Astrocyte (in vitro differentiated cells and primary cell): ENCODE measurements at regions not wholly inside any gene's neighbourhood (a gene's known extent, or its start where the extent isn't known, plus 50 kb on each side); places are given as distances from the start of the nearest gene placed in this dataset.
A peak's percentile ranks its signal among the peaks of the same experiment; 100 is the strongest.

Source experiments
- DNase-seq: peaks from one replicate; pipeline ENCODE4 v3.0.0-alpha.2; 2010; ENCODE audit warnings: low read depth
- FAIRE-seq: peaks from 2 replicates; lab custom pipeline; 2011; peaks lifted over from hg19 to GRCh38; lab: Jason Lieb, UNC
- H2AFZ ChIP-seq: 2 replicates; pipeline ENCODE4 v1.6.0; 2012; ENCODE audit warnings: low read depth, low read length, inconsistent platforms
- H3K27ac ChIP-seq: 2 replicates; pipeline ENCODE4 v1.5.1; 2011; ENCODE audit warnings: low read depth, low read length, inconsistent platforms
- H3K27me3 ChIP-seq: 2 replicates; pipeline ENCODE4 v1.6.0; 2011; ENCODE audit warnings: low read length, inconsistent platforms; ENCODE audit not compliant: insufficient read depth
- H3K36me3 ChIP-seq: 2 replicates; pipeline ENCODE4 v1.5.1; 2011; ENCODE audit warnings: low read length, inconsistent platforms; ENCODE audit not compliant: insufficient read depth
- H3K4me1 ChIP-seq: 2 replicates; pipeline ENCODE4 v1.5.1; 2011; ENCODE audit warnings: low read length, inconsistent platforms; ENCODE audit not compliant: insufficient read depth
- H3K4me2 ChIP-seq: 2 replicates; pipeline ENCODE4 v1.6.0; 2012; ENCODE audit warnings: low read length, inconsistent platforms
- H3K4me3 ChIP-seq: 2 replicates; pipeline ENCODE4 v1.5.1; 2011; ENCODE audit warnings: low read depth, mild to moderate bottlenecking, low read length, inconsistent platforms; ENCODE audit not compliant: insufficient read depth
- H3K79me2 ChIP-seq: 2 replicates; pipeline ENCODE4 v1.6.0; 2012; ENCODE audit warnings: mild to moderate bottlenecking, low read length, inconsistent platforms; ENCODE audit not compliant: insufficient read depth
- H3K9ac ChIP-seq: 2 replicates; pipeline ENCODE4 v1.6.0; 2012; ENCODE audit warnings: mild to moderate bottlenecking, low read length, inconsistent platforms
- H3K9me3 ChIP-seq: 2 replicates; pipeline ENCODE4 v1.5.1; 2012; ENCODE audit warnings: low read depth, mild to moderate bottlenecking, low read length, inconsistent platforms; ENCODE audit not compliant: insufficient read depth
- H4K20me1 ChIP-seq: 2 replicates; pipeline ENCODE4 v1.6.0; 2012; ENCODE audit warnings: low read length, inconsistent platforms; ENCODE audit not compliant: insufficient read depth
- H3K27ac Mint-ChIP-seq: one replicate; pipeline ENCODE4 v1.8.0; 2021; ENCODE audit warnings: mild to moderate bottlenecking, mixed read lengths; ENCODE audit not compliant: unreplicated experiment
- H3K27me3 Mint-ChIP-seq: one replicate; pipeline ENCODE4 v1.8.0; 2021; ENCODE audit warnings: low read depth, mixed read lengths; ENCODE audit not compliant: unreplicated experiment
- H3K36me3 Mint-ChIP-seq: one replicate; pipeline ENCODE4 v1.8.0; 2021; ENCODE audit warnings: low read depth, mixed read lengths; ENCODE audit not compliant: unreplicated experiment
- H3K4me1 Mint-ChIP-seq: one replicate; pipeline ENCODE4 v1.8.0; 2021; ENCODE audit warnings: low read depth, mixed read lengths; ENCODE audit not compliant: unreplicated experiment
- H3K4me3 Mint-ChIP-seq: one replicate; pipeline ENCODE4 v1.8.0; 2021; ENCODE audit warnings: mild to moderate bottlenecking, moderate library complexity, mixed read lengths; ENCODE audit not compliant: unreplicated experiment
- H3K9me3 Mint-ChIP-seq: one replicate; pipeline ENCODE4 v1.8.0; 2021; ENCODE audit warnings: mild to moderate bottlenecking, mixed read lengths; ENCODE audit not compliant: unreplicated experiment
- EZH2 ChIP-seq: IDR thresholded peaks from 2 replicates; pipeline ENCODE4 v1.6.1; 2012; ENCODE audit warnings: mild to moderate bottlenecking, low read length, inconsistent platforms; ENCODE audit not compliant: insufficient read depth
- TF ChIP-seq, protein P1 (sequence below): IDR thresholded peaks from 2 replicates; pipeline ENCODE4 v1.5.1; 2011; ENCODE audit warnings: low read depth, mild to moderate bottlenecking, inconsistent platforms, low read length, moderate library complexity; ENCODE audit not compliant: insufficient read depth

DNA sequence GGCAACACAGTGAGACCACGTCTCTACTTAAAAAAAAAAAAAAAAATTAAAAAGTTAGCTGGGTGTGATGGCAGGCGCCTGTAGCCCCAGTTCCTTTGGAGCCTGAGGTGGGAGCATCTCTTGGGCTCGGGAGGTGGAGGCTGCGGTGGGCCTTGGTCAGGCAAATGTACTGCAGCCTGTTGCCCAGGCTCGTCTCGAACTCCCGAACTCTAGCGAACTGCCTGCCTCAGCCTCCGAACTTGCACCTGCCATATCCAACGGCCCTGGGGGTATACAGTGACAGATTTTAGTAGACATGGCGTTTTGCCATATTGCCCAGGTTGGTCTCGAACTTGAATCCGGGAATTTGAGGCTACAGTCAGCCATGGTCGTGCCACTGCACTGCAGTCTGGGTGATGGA lies 195.4 kb downstream of the ALG10 start:
- Histone ChIP-seq H3K9me3 (peaks cover 5% of the 10 kb centered on the region), H4K20me1 (no peaks in the 10 kb centered on the region), H3K4me2 (no peak overlapping the region), H3K9ac (no peak overlapping the region), H3K27ac (no peak overlapping the region), H3K4me3 (no peak overlapping the region), H2AFZ (no peak overlapping the region), H3K79me2 (no peaks in the 10 kb centered on the region), H3K4me1 (no peaks in the 10 kb centered on the region), H3K27me3 (no peaks in the 10 kb centered on the region), H3K36me3 (no peaks in the 10 kb centered on the region)
- H3K4me1 Mint-ChIP-seq = no peaks in the 10 kb centered on the region
- H3K36me3 Mint-ChIP-seq = no peaks in the 10 kb centered on the region
- no peak overlapping the region for H3K27ac Mint-ChIP-seq
- no peak for DNase-seq
- H3K27me3 Mint-ChIP-seq = no peaks in the 10 kb centered on the region
- no peak for FAIRE-seq
- TF ChIP-seq EZH2 = no peak
- TF ChIP-seq, protein P1, sequence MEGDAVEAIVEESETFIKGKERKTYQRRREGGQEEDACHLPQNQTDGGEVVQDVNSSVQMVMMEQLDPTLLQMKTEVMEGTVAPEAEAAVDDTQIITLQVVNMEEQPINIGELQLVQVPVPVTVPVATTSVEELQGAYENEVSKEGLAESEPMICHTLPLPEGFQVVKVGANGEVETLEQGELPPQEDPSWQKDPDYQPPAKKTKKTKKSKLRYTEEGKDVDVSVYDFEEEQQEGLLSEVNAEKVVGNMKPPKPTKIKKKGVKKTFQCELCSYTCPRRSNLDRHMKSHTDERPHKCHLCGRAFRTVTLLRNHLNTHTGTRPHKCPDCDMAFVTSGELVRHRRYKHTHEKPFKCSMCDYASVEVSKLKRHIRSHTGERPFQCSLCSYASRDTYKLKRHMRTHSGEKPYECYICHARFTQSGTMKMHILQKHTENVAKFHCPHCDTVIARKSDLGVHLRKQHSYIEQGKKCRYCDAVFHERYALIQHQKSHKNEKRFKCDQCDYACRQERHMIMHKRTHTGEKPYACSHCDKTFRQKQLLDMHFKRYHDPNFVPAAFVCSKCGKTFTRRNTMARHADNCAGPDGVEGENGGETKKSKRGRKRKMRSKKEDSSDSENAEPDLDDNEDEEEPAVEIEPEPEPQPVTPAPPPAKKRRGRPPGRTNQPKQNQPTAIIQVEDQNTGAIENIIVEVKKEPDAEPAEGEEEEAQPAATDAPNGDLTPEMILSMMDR = no peak
- no peak overlapping the region for H3K4me3 Mint-ChIP-seq
- H3K9me3 Mint-ChIP-seq = peaks cover 21% of the 10 kb centered on the region

DNA sequence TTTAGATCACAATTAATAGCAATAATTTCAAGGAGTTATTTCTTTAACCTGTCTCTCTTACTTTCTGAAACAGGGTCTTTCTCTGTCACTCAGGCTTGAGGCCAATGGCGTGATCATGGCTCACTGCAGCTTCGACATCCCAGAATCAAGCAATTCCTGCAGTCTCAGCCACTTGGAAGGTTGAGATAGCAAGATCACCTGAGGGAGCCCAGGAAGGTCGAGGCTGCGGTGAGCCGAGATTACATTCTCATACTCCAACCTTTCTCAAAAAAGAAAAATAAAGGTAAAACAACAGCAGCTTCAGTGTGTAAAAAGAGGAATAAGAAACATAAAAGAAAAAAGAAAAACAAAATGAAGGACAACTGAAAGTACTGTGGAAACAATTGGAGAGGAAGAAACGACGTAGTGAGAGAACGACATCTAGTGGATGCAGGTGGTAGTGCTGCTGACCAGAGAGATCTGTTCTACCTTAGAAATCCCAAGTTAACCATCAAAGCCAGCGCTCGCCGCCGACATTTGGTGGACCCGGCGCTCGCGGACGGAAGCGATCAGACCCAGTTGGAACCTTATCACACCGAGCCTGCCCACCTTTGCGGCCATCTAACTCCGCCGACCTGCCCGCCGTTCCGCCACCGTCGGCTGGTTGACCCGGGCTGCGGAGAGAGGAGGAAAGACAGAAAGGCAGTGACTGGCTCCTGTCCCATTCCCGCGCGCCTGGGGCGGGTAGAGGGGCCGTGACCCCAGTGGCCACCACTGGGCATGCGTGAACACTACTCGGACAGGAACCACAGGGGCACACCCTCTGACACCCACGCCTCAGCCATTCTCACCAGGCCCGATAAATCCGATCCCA lies 196.1 kb downstream of the ALG10 start:
- H3K79me2 ChIP-seq = no peaks in the 10 kb centered on the region
- H3K9ac ChIP-seq = no peak overlapping the region
- peak; percentile 6 for DNase-seq
- Mint-ChIP-seq H3K27ac (no peak overlapping the region), H3K4me3 (no peak overlapping the region), H3K27me3 (no peaks in the 10 kb centered on the region), H3K4me1 (no peaks in the 10 kb centered on the region), H3K36me3 (no peaks in the 10 kb centered on the region), H3K9me3 (peaks cover 21% of the 10 kb centered on the region)
- peaks cover 5% of the 10 kb centered on the region for H3K9me3 ChIP-seq
- no peaks in the 10 kb centered on the region for H3K27me3 ChIP-seq
- H4K20me1 ChIP-seq = no peaks in the 10 kb centered on the region
- H3K4me3 ChIP-seq = no peak overlapping the region
- H3K4me2 ChIP-seq = peak overlapping the region; percentile 22
- peak; percentile 5 for FAIRE-seq
- H3K4me1 ChIP-seq = no peaks in the 10 kb centered on the region
- H2AFZ ChIP-seq = peak overlapping the region; percentile 15
- no peak for TF ChIP-seq EZH2
- TF ChIP-seq, protein P1 = peak; percentile 61
- no peaks in the 10 kb centered on the region for H3K36me3 ChIP-seq
- no peak overlapping the region for H3K27ac ChIP-seq
